Fibroblast of villous mesenchyme (primary cell): ENCODE measurements at regions not wholly inside any gene's neighbourhood (a gene's known extent, or its start where the extent isn't known, plus 50 kb on each side); places are given as distances from the start of the nearest gene placed in this dataset.

Experiments used
- DNase-seq: peaks from one replicate; pipeline ENCODE4 v3.0.0-alpha.2; 2010; ENCODE audit warnings: low read depth
- H3K4me3 ChIP-seq: 2 replicates; pipeline ENCODE4 v1.5.1; 2011; ENCODE audit warnings: low read depth, mild to moderate bottlenecking, low read length
- CTCF ChIP-seq: IDR thresholded peaks from 2 replicates; pipeline ENCODE4 v1.5.1; 2012; ENCODE audit warnings: low read depth, mild to moderate bottlenecking, low read length; ENCODE audit not compliant: insufficient read depth

- peak; percentile 76 for DNase-seq
- H3K4me3 ChIP-seq = no peak overlapping the region
- no peak for TF ChIP-seq CTCF
Measured at GRCh38 chr5:120767178-120767820, 303.2 kb downstream of the PRR16 start.

GRCh38 chr5:120769312-120769872 lies 305.3 kb downstream of the PRR16 start:
- no peak overlapping the region for H3K4me3 ChIP-seq
- peak; percentile 52 for DNase-seq
- TF ChIP-seq CTCF = no peak

- no peak for DNase-seq
- H3K4me3 ChIP-seq = no peak overlapping the region
- no peak for TF ChIP-seq CTCF
Measured at GRCh38 chr5:120771202-120771601, 307.1 kb downstream of the PRR16 start.

GRCh38 chr5:120778491-120779484 lies 314.7 kb downstream of the PRR16 start:
- DNase-seq = peak; percentile 39
- no peak for TF ChIP-seq CTCF
- peak overlapping the region; percentile 32 for H3K4me3 ChIP-seq

GRCh38 chr5:120779674-120780073 lies 315.6 kb downstream of the PRR16 start:
- no peak for TF ChIP-seq CTCF
- no peak overlapping the region for H3K4me3 ChIP-seq
- DNase-seq = no peak

GRCh38 chr5:120788481-120788880 lies 324.4 kb downstream of the PRR16 start:
- no peak overlapping the region for H3K4me3 ChIP-seq
- TF ChIP-seq CTCF = no peak
- no peak for DNase-seq
